HG03439 (cell line): ENCODE measurements at regions not wholly inside any gene's neighbourhood (a gene's known extent, or its start where the extent isn't known, plus 50 kb on each side); places are given as distances from the start of the nearest gene placed in this dataset.
"Not testable (repeated sequence)": the region's sequence is repeated elsewhere in the genome, so short reads cannot be mapped to it uniquely, and the experiment has no call there.

Experiments used
- ATAC-seq: cut with Tn5 transposase; IDR thresholded peaks from one replicate; pipeline ENCODE4 v1.9.1; 2021; ENCODE audit warnings: mild to moderate bottlenecking, moderate library complexity; ENCODE audit not compliant: unreplicated experiment

- ATAC-seq, result no peak
Measured at GRCh38 chrX:46034868-46035267, 510.4 kb downstream of the ZNF674 start.

DNA sequence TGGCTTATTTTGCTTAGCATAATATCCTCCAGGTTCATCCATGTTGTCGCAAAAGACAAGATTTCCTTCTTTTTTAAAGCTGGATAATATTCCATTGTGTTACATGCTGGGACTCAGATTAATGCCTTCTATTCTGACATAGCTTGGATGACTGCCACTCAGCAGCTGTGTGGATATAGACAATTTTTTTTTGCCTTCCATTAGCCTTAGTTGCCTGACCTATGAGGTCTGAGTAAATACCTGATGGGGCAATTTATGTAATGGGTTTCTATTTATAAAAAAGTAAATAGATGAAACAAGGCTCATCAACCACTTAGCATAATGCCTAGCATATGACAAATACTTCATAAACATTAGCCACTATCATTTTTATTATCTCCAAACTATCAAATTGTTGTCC lies 515.4 kb downstream of the ZNF674 start:
- ATAC-seq, result no peak

GRCh38 chrX:46016296-46016695 lies 528.9 kb downstream of the ZNF674 start:
- no peak for ATAC-seq

DNA sequence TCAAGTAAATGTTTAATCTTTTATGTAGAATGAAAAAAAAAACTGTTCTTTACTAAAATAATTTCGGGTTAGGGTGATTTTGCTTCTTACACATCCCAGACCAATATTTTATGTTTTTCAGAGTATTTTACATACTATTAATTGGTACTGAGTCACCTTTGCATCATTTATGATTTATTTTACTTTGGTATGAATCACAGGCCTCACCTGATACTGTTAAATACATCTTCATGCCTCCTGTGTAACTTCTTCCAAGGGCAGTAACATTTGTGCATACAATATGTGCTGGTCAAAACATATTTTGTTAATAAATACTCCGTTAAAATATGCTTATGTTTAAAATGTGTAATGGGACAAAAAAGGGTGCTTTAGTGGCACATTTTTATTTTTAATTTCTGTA lies 529.6 kb downstream of the ZNF674 start:
- ATAC-seq, result no peak

- ATAC-seq, result no peak
Measured at GRCh38 chrX:45992402-45993123, 552.7 kb downstream of the ZNF674 start.

DNA sequence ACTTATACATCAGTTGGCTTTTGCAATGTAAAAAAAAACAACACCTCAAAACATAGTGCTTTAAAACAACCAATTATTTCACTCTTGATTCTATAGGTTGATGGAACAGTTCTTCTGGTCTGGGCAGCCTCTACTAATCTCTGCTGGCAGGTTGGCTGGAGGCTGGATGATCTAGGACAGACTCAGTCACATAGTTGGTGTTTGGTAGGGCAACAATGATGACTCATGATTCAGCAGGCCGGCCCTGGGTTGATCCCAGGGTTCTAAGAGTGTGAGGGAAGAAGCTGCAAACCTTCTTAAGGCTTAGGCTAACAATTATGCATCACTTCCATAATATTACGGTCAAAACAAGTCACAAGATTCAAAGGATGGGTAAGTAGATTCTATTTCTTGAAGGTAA lies 558.2 kb downstream of the ZNF674 start:
- no peak for ATAC-seq

DNA sequence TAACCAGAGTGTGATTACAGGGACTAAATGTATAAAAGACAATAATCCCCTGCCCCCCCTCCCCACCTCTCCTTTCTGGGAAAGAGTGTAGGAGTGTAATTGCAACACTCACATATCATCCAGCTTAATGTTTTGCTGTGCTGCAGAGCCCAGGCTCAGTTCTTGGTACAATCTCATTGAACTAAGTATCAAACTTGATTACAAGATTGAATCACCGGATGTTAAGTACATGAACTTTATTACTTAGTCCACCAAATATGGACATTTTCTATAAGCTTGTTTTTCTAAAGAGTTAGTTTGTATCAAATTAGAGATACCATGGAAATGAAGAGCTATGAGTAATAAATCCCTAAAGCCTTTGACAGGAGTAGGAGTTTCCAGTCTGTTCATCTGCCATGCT lies 559.1 kb downstream of the ZNF674 start:
- ATAC-seq, result no peak

DNA sequence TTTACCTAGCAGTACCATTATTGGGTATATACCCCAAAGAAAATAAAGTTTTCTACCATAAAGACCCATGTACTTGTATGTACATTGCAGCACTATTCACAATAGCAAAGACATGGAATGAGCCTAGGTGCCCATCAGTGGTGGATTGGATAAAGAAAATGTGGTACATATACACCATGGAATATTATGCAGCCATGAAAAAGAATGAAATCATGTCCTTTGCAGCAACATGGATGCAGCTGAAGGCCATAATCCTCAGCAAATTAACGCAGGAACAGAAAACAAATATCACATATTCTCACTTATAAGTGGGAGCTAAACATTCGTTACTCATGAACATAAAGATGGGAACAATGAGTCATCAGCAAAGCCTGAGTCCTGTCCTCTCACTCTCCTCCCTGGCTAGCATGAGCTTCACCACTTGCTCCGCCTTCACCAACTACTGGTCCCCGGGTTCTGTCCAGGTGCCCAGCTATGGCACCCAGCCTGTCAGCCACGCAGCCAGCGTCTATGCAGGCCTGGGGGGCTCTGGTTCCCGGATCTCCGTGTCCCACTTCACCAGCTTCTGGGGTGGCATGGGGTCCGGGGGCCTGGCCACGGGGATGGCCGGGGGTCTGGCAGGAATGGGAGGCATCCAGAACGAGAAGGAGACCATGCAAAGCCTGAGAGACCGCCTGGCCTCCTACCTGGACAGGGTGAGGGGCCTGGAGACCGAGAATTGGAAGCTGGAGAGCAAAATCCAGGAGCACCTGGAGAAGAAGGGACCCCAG lies 562.1 kb downstream of the ZNF674 start:
- not testable (repeated sequence) for ATAC-seq

DNA sequence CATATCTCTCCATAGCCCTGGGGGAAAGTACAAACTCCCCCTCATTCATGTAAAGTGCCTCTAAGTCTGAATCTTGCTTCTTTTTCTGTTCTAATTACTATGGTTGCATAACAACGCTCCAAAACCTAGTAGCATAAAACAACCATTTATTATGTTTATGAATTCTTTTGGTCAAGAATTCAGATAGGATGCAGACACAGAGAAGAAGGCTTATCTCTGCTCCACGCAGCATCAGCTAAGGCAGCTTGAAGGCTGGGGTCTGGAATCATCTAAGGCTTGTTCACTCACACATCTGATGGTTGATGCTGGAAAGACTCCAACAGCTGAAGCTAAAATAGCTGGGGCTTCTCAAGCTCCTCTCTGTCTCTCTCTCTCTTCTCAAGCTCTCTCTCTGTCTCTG lies 564.5 kb downstream of the ZNF674 start:
- ATAC-seq, result no peak

DNA sequence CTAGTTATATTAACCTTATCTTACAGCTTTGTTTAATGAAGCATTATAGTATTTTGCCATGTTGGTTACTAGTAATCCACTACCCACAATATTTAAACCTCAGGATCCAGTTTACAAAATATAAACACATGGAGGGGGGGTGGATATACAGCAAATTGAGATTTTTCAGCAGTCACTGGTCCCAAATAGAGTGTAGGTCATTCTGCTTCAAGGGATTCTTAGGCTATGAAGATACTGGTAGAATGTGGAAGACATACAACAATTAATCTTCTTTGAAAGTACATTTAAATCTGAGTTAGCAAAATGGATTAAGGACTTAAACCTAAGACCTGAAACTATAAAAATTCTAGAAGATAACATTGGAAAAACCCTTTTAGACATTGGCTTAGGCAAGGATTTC lies 569.6 kb downstream of the ZNF674 start:
- no peak for ATAC-seq

GRCh38 chrX:45972636-45973035 lies 572.6 kb downstream of the ZNF674 start:
- ATAC-seq, result no peak

DNA sequence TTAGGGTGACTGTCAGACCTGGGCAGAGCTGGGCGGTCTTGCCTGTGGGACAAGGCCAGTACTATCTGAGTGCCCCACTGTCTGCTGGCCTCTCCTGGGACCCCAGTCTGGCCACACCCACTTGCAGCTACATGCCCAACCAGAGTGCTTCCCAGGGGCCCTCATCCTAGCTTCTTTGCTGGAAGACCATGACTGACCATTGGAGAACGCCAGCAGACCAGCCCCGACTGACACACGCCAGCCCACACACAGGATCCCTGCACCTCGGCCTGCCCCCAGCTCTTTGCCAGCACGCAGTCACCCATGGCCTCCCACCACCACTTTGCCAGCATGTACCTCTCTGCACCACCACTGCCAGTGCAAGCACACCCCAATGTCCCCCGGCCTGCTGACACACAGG lies 585.7 kb downstream of the ZNF674 start:
- no peak for ATAC-seq

- ATAC-seq, result no peak
Measured at GRCh38 chrX:45956191-45956870, 588.9 kb downstream of the ZNF674 start.

GRCh38 chrX:45955661-45956060 lies 589.6 kb downstream of the ZNF674 start:
- no peak for ATAC-seq

- ATAC-seq, result no peak
Measured at GRCh38 chrX:45954026-45954425, 591.2 kb downstream of the ZNF674 start.

- ATAC-seq, result no peak
Measured at GRCh38 chrX:45952030-45952429, 593.2 kb downstream of the ZNF674 start.

GRCh38 chrX:45935408-45935807 lies 609.8 kb downstream of the ZNF674 start:
- no peak for ATAC-seq

GRCh38 chrX:45912316-45912715 lies 632.9 kb downstream of the ZNF674 start:
- no peak for ATAC-seq

DNA sequence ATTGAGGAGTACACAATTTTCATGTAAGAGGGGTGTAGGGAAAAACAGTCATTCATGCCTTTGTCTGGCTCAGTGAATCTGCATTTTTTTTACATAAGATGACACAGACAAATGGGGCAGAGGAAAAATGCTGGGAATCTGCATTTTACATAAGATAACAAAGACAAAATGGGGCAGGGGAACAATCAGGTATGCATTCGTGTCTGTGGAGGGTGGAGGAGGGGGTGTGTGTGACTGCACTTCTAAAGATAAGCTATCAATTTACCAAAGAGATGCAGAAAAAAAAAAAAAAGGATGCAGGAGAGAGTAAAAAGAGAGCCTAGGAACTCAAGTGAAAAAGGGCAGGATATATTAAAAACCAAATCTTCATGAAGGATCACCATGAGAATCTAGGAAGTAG lies 637.4 kb downstream of the ZNF674 start:
- no peak for ATAC-seq

DNA sequence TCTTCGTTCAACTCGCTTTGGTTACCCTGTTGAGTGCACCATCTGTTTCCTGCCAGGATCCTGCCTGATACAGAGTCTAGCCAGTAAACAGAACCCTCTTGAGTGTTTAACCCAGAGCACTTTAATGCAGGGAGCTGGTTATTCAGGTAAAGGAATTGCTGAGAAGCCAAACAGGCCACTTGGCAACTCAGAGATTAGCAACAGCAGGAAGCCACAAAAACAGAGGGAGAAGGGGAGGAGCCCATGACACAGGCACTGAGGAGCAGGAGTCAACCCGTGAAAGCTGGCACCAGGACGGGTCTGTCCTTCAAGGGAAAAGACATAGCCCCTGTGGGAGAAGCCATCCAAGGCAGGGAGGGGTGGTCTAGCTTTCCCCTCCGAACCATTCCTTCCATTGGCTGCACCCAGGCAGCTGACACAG lies 641.4 kb downstream of the ZNF674 start:
- ATAC-seq, result no peak

- no peak for ATAC-seq
Measured at GRCh38 chrX:45900766-45901615, 644.2 kb downstream of the ZNF674 start.
